G401 (cell line): ENCODE measurements at regions not wholly inside any gene's neighbourhood (a gene's known extent, or its start where the extent isn't known, plus 50 kb on each side); places are given as distances from the start of the nearest gene placed in this dataset.
A peak's percentile ranks its signal among the peaks of the same experiment; 100 is the strongest.

Source experiments
- DNase-seq: peaks from one replicate; pipeline ENCODE4 v3.0.0-alpha.2; 2015; ENCODE audit warnings: low spot score
- in situ Hi-C: cut with HindIII; loops from 2 replicates; pipeline ENCODE4 v1.10.0; 2016; ENCODE audit warnings: low sequenced_read_pairs, mixed read lengths

- DNase-seq, result no peak
- in situ Hi-C loops, result no loop called here
Measured at GRCh38 chr11:100629671-100630070, 57.4 kb upstream of the ARHGAP42 start.

GRCh38 chr11:100630898-100631297, 56.2 kb upstream of the ARHGAP42 start:
- in situ Hi-C loops, result no loop called here
- DNase-seq, result no peak

GRCh38 chr11:100631316-100631715, 55.8 kb upstream of the ARHGAP42 start:
- in situ Hi-C loops, result no loop called here
- no peak for DNase-seq

- peak; percentile 92 for DNase-seq
Measured at GRCh38 chr11:100632941-100633452, 54.1 kb upstream of the ARHGAP42 start.

GRCh38 chr11:100635194-100635593, 51.9 kb upstream of the ARHGAP42 start:
- in situ Hi-C loops, result no loop called here
- no peak for DNase-seq

More at GRCh38 chr11:100632941-100633452, 54.1 kb upstream of the ARHGAP42 start:
- in situ Hi-C loops, result no loop called here

GRCh38 chr11:100636536-100636935, 50.6 kb upstream of the ARHGAP42 start:
- DNase-seq, result no peak
- in situ Hi-C loops, result no loop called here
